H1 (cell line): ENCODE measurements at regions not wholly inside any gene's neighbourhood (a gene's known extent, or its start where the extent isn't known, plus 50 kb on each side); places are given as distances from the start of the nearest gene placed in this dataset.

ENCODE experiments used
- CTCF ChIA-PET: fragments of 300-600 bp; sonication (Branson Sonifier 250); formaldehyde crosslinking; loops from one replicate; lab custom pipeline; 2021; ENCODE audit not compliant: partially characterized antibody; lab: Charles Lee
- POLR2A ChIA-PET: fragments of 300-600 bp; sonication (Branson Sonifier 250); formaldehyde crosslinking; loops from one replicate; lab custom pipeline; 2021; ENCODE audit warnings: inconsistent platforms; ENCODE audit not compliant: partially characterized antibody; lab: Charles Lee
- DNase-seq, 2 experiments: peaks; one replicate each; pipeline versions ENCODE4 v3.0.0 to v3.0.0-alpha.2; 2010 to 2022; ENCODE audit warnings: low spot score in 2 of 2, low read depth in 1 of 2, mixed read lengths in 1 of 2
- FAIRE-seq: peaks from 2 replicates; lab custom pipeline; 2011; peaks lifted over from hg19 to GRCh38; lab: Jason Lieb, UNC
- H2AFZ ChIP-seq: 2 replicates; pipeline ENCODE4 v1.8.1; 2012; ENCODE audit warnings: low read length, inconsistent platforms
- H2AK5ac ChIP-seq: 2 replicates; pipeline ENCODE4 v1.6.1; 2013; ENCODE audit warnings: low read depth, low read length
- H2BK120ac ChIP-seq: replicated peaks from 2 replicates; pipeline ENCODE3; 2013; ENCODE audit warnings: low read depth, low read length, inconsistent platforms
- H2BK12ac ChIP-seq: 2 replicates; pipeline ENCODE4 v1.6.1; 2013; ENCODE audit warnings: low read depth, low read length
- H2BK15ac ChIP-seq: 2 replicates; pipeline ENCODE4 v1.6.1; 2013; ENCODE audit warnings: low read length
- H2BK20ac ChIP-seq: 2 replicates; pipeline ENCODE4 v1.6.1; 2013; ENCODE audit warnings: low read length
- H2BK5ac ChIP-seq: 2 replicates; pipeline ENCODE4 v1.6.1; 2013; ENCODE audit warnings: low read depth, low read length
- H3K14ac ChIP-seq: 2 replicates; pipeline ENCODE4 v1.6.1; 2013; ENCODE audit warnings: inconsistent platforms; ENCODE audit not compliant: insufficient read length
- H3K18ac ChIP-seq: 2 replicates; pipeline ENCODE4 v1.6.1; 2013; ENCODE audit warnings: low read length; ENCODE audit errors: extremely low read depth
- H3K23ac ChIP-seq: 2 replicates; pipeline ENCODE4 v1.6.1; 2013; ENCODE audit warnings: inconsistent platforms; ENCODE audit not compliant: insufficient read length
- H3K23me2 ChIP-seq: 2 replicates; pipeline ENCODE4 v1.6.1; 2013; ENCODE audit warnings: low read depth, low read length
- H3K27ac ChIP-seq: 2 replicates; pipeline ENCODE4 v1.6.1; 2011; ENCODE audit warnings: low read depth, low read length, inconsistent platforms
- H3K27me3 ChIP-seq, 4 experiments: replicated peaks in 1 of 4; 1 replicate in 1 of 4; 2 replicates in 3 of 4; pipeline versions ENCODE4 v1.6.1 to v1.8.1; 2011 to 2013; ENCODE audit warnings: low read length in 3 of 4, mild to moderate bottlenecking in 3 of 4, inconsistent platforms in 2 of 4, mixed read lengths in 2 of 4, moderate library complexity in 1 of 4; ENCODE audit not compliant: control insufficient read depth in 3 of 4, insufficient read depth in 3 of 4; ENCODE audit errors: extremely low read depth in 1 of 4
- H3K36me3 ChIP-seq, 4 experiments: 2 replicates each; pipeline versions ENCODE4 v1.6.1 to v1.8.1; 2011 to 2013; ENCODE audit warnings: mild to moderate bottlenecking in 4 of 4, low read length in 3 of 4, moderate library complexity in 2 of 4, control low read depth in 1 of 4, inconsistent platforms in 1 of 4; ENCODE audit not compliant: insufficient read depth in 4 of 4, control insufficient read depth in 2 of 4
- H3K4ac ChIP-seq: replicated peaks from 2 replicates; pipeline ENCODE3; 2013; ENCODE audit warnings: low read length, low read depth, mixed read lengths, inconsistent platforms; ENCODE audit not compliant: insufficient read length
- H3K4me1 ChIP-seq, 4 experiments: replicated peaks in 1 of 4; 1 replicate in 1 of 4; 2 replicates in 3 of 4; pipeline versions ENCODE4 v1.6.1 to v1.8.1; 2011 to 2013; ENCODE audit warnings: low read length in 3 of 4, inconsistent platforms in 2 of 4, mixed read lengths in 1 of 4; ENCODE audit not compliant: insufficient read depth in 4 of 4, control insufficient read depth in 3 of 4
- H3K4me2 ChIP-seq, 2 experiments: 2 replicates each; pipeline versions ENCODE4 v1.6.1 to v1.8.1; 2011 to 2013; ENCODE audit warnings: low read depth in 2 of 2, low read length in 2 of 2, control low read depth in 1 of 2, inconsistent platforms in 1 of 2, mild to moderate bottlenecking in 1 of 2; ENCODE audit not compliant: insufficient read depth in 1 of 2
- H3K4me3 ChIP-seq, 4 experiments: fragments of 200-600, 300-600 bp in 1 of 4; sonication (generic), shearing (Covaris generic), sonication (Bioruptor Twin) in 1 of 4; 2 replicates each; pipeline versions ENCODE4 v1.5.1 to v1.8.1; 2011 to 2016; ENCODE audit warnings: low read length in 4 of 4, low read depth in 3 of 4, control low read depth in 2 of 4, inconsistent platforms in 2 of 4, mild to moderate bottlenecking in 2 of 4, mixed read lengths in 1 of 4, moderate library complexity in 1 of 4; ENCODE audit not compliant: insufficient read depth in 2 of 4; ENCODE audit errors: extremely low read depth in 1 of 4
- H3K56ac ChIP-seq: replicated peaks from 2 replicates; pipeline ENCODE3; 2013; ENCODE audit warnings: low read depth, mild to moderate bottlenecking, mixed read lengths, low read length, inconsistent platforms; ENCODE audit not compliant: insufficient read length
- H3K79me1 ChIP-seq: 2 replicates; pipeline ENCODE4 v1.6.1; 2013; ENCODE audit warnings: low read depth, low read length, control low read depth
- H3K79me2 ChIP-seq, 2 experiments: 2 replicates each; pipeline versions ENCODE4 v1.6.1 to v1.8.1; 2012 to 2013; ENCODE audit warnings: low read length in 2 of 2, mild to moderate bottlenecking in 2 of 2, inconsistent platforms in 1 of 2; ENCODE audit not compliant: insufficient read depth in 2 of 2, control insufficient read depth in 1 of 2
- H3K9ac ChIP-seq, 4 experiments: replicated peaks in 1 of 4; 1 replicate in 1 of 4; 2 replicates in 3 of 4; pipeline versions ENCODE4 v1.6.1 to v1.8.1; 2011 to 2013; ENCODE audit warnings: low read depth in 3 of 4, low read length in 3 of 4, control low read depth in 2 of 4, mild to moderate bottlenecking in 2 of 4, moderate library complexity in 2 of 4, inconsistent platforms in 1 of 4; ENCODE audit errors: extremely low read depth in 1 of 4
- H3K9me3 ChIP-seq, 2 experiments: 2 replicates each; pipeline versions ENCODE4 v1.6.1 to v1.8.1; 2012 to 2013; ENCODE audit warnings: mild to moderate bottlenecking in 2 of 2, moderate library complexity in 2 of 2, control low read depth in 1 of 2, inconsistent platforms in 1 of 2, low read depth in 1 of 2, low read length in 1 of 2, mixed read lengths in 1 of 2; ENCODE audit not compliant: insufficient read depth in 2 of 2
- H4K20me1 ChIP-seq, 2 experiments: replicated peaks in 1 of 2; 2 replicates each; pipeline versions ENCODE3 to v1.8.1; 2011 to 2013; ENCODE audit warnings: inconsistent platforms in 2 of 2, low read length in 2 of 2, mild to moderate bottlenecking in 1 of 2; ENCODE audit not compliant: insufficient read depth in 2 of 2, control insufficient read depth in 1 of 2
- H4K5ac ChIP-seq: 2 replicates; pipeline ENCODE4 v1.6.1; 2013; ENCODE audit warnings: low read length, low read depth, mixed read lengths, inconsistent platforms; ENCODE audit not compliant: insufficient read length
- H4K8ac ChIP-seq: 2 replicates; pipeline ENCODE4 v1.8.0; 2013; ENCODE audit warnings: mild to moderate bottlenecking, moderate library complexity, low read length, inconsistent platforms; ENCODE audit not compliant: insufficient read depth; ENCODE audit errors: extremely low read depth
- H4K91ac ChIP-seq: replicated peaks from 2 replicates; pipeline ENCODE3; 2013; ENCODE audit warnings: low read length, mixed read lengths, inconsistent platforms; ENCODE audit not compliant: insufficient read length
- BACH1 ChIP-seq: IDR thresholded peaks from 2 replicates; pipeline ENCODE4 v1.6.1; 2012; ENCODE audit warnings: low read length, improper control_type of control experiment
- GABPA ChIP-seq: IDR thresholded peaks from 2 replicates; pipeline ENCODE4 v1.6.1; 2011; ENCODE audit warnings: mild to moderate bottlenecking, low read length, moderate library complexity, borderline replicate concordance; ENCODE audit not compliant: insufficient read depth
- JUND ChIP-seq: IDR thresholded peaks from 2 replicates; pipeline ENCODE4 v1.6.1; 2011; ENCODE audit warnings: mild to moderate bottlenecking, improper control_type of control experiment, low read length
- KDM5A ChIP-seq: fragments of 200-600 bp; IDR thresholded peaks from 2 replicates; pipeline ENCODE4 v1.7.1; 2012; ENCODE audit warnings: mild to moderate bottlenecking, low read length, inconsistent platforms, mixed read lengths
- RFX5 ChIP-seq: IDR thresholded peaks from 2 replicates; pipeline ENCODE4 v1.6.1; 2011; ENCODE audit warnings: low read depth, low read length, improper control_type of control experiment, borderline replicate concordance
- SAP30 ChIP-seq: fragments of 300-600 bp; sonication (generic); IDR thresholded peaks from 2 replicates; pipeline ENCODE4 v1.7.1; 2012; ENCODE audit warnings: low read length, moderate library complexity, mild to moderate bottlenecking, inconsistent platforms; ENCODE audit not compliant: insufficient read depth, insufficient replicate concordance
- SP2 ChIP-seq: IDR thresholded peaks from 2 replicates; pipeline ENCODE4 v1.6.1; 2012; ENCODE audit warnings: mild to moderate bottlenecking, low read length, inconsistent platforms
- TCF12 ChIP-seq: IDR thresholded peaks from 2 replicates; pipeline ENCODE4 v1.6.1; 2011; ENCODE audit warnings: low read depth, mild to moderate bottlenecking, low read length
- WGBS, 2 experiments: shearing (Covaris generic) in 1 of 2; methylation state at CpG; one replicate each; pipeline versions ENCODE4 v1.1.6 to v1.1.7; 2013 to 2015; ENCODE audit warnings: low lambda C conversion rate in 2 of 2, mixed read lengths in 2 of 2, inconsistent platforms in 1 of 2, low coverage in 1 of 2, missing lambda C conversion rate in 1 of 2; ENCODE audit not compliant: insufficient replicate concordance in 2 of 2, insufficient coverage in 1 of 2, insufficient read length in 1 of 2; ENCODE audit errors: extremely low coverage in 1 of 2, missing lambda C conversion rate in 1 of 2; 5-methylcytosine and 5-hydroxymethylcytosine counted together

DNA sequence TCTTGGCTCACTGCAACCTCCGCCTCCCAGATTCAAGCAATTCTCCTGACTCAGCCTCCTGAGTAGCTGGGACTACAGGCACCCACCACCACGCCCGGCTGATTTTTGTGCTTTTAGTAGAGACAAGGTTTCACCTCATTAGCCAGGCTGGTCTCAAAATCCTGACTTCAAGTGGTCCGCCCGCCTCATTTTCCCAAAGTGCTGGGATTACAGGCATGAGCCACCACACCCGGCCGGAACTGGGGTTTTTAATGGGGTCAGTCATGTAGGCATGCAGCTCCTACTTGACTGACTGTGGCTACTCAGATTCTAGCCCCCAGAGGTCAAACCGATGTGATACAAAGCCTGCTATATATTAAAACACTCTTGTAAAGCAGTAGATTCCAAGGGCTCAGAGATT lies 631.7 kb downstream of the MAT2B start:
- H2BK20ac ChIP-seq: no peak overlapping the region
- no peak overlapping the region for H2BK12ac ChIP-seq
- H3K4me3 ChIP-seq: no peak overlapping the region
- H2AFZ ChIP-seq: no peak overlapping the region
- H3K18ac ChIP-seq: no peak overlapping the region
- no peaks in the 10 kb centered on the region for H3K23me2 ChIP-seq
- TF ChIP-seq SP2 (no peak), KDM5A (no peak), RFX5 (no peak), JUND (no peak), GABPA (no peak), SAP30 (no peak), BACH1 (no peak), TCF12 (no peak)
- no peak overlapping the region for H4K5ac ChIP-seq
- H3K79me1 ChIP-seq: no peaks in the 10 kb centered on the region
- H2BK15ac ChIP-seq: no peak overlapping the region
- H2BK5ac ChIP-seq: no peak overlapping the region
- H3K9ac ChIP-seq: no peak overlapping the region
- no peak overlapping the region for H3K56ac ChIP-seq
- ChIA-PET POLR2A (no interaction called here), CTCF (interaction anchor here (1.0 kb wide), 1 partner anchor 49 kb away, joined by 3 read pairs; no protein-coding TSS in a partner anchor)
- H2AK5ac ChIP-seq: no peak overlapping the region
- no peak overlapping the region for H4K8ac ChIP-seq
- DNase-seq: no peak
- no peak overlapping the region for H3K14ac ChIP-seq
- no peaks in the 10 kb centered on the region for H3K79me2 ChIP-seq
- no peak overlapping the region for H3K27ac ChIP-seq
- no peak overlapping the region for H3K4ac ChIP-seq
- H4K20me1 ChIP-seq: no peaks in the 10 kb centered on the region
- no peak overlapping the region for H3K23ac ChIP-seq
- no peaks in the 10 kb centered on the region for H3K27me3 ChIP-seq
- WGBS, 2 experiments: 96% methylated on average over 7 of the region's 8 CpGs; no CpG with 5 or more reads in 1 of the 2 experiments
- H3K4me1 ChIP-seq: no peaks in the 10 kb centered on the region
- no peak overlapping the region for H2BK120ac ChIP-seq
- no peak for FAIRE-seq
- no peak overlapping the region for H3K4me2 ChIP-seq
- H3K36me3 ChIP-seq: no peaks in the 10 kb centered on the region
- no peak overlapping the region for H4K91ac ChIP-seq
- H3K9me3 ChIP-seq: peaks cover 9 to 13% of the 10 kb centered on the region in 2 experiments
